ENCODE measurements at regions not wholly inside any gene's neighbourhood (a gene's known extent, or its start where the extent isn't known, plus 50 kb on each side); places are given as distances from the start of the nearest gene placed in this dataset.
"Not testable (repeated sequence)": the region's sequence is repeated elsewhere in the genome, so short reads cannot be mapped to it uniquely, and the experiment has no call there.

DNA sequence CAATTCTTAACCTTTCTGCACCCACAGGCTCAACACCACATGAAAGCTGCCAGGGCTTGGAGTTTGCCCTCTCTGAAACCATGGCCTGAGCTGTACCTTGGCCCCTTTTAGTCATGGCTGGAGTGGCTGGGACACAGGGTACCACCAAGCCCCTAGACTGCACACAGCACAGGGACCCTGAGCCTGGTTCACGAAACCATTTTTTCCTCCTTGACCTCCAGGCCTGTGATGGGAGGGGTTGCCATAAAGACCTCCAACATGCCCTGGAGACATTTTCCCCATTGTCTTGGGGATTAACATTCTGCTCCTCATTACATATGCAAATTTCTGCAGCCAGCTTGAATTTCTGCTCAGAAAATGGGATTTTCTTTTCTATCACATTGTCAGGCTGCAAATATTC is 113.4 kb downstream of the XPNPEP1 start:
- DNase-seq (ENCODE audit: low read depth in 4 of 4, low spot score in 3 of 4): not testable (repeated sequence)

DNA sequence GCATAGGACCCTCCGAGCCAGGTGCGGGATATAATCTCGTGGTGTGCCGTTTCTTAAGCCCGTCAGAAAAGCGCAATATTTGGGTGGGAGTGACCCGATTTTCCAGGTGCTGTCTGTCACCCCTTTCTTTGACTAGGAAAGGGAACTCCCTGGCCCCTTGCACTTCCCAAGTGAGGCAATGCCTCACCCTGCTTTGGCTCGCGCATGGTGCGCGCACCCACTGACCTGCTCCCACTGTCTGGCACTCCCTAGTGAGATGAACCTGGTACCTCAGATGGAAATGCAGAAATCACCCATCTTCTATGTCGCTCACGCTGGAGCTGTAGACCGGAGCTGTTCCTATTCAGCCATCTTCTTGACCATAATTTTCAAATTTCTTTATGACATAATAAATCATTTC is 122.1 kb downstream of the XPNPEP1 start:
- DNase-seq (ENCODE audit: low read depth in 4 of 4, low spot score in 3 of 4): not testable (repeated sequence)

- DNase-seq (ENCODE audit: low read depth in 4 of 4, low spot score in 3 of 4): no peak
Observed at GRCh38 chr10:109790647-109791046, 132.7 kb downstream of the XPNPEP1 start.

DNA sequence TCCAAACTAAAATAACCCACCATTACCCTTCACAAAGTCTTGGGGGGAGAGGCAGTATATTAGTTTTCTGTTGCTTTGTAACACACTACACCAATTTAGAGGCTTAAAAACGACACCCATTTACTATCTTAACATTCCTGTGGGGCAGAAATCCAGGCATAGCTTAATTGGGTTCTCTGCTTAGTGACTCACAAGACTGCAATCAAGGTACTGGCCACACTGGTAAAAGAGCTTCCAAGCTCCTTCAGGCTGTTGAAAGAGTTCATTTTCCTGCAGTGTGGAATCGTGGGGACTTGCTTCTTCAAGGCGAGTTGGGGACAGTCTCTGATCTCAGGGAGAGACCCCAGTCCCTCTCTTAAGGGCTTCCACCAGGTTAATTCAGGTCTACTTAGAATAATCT is 139.1 kb downstream of the XPNPEP1 start:
- no peak for DNase-seq (ENCODE audit: low read depth in 4 of 4, low spot score in 3 of 4)

- DNase-seq (ENCODE audit: low read depth in 4 of 4, low spot score in 3 of 4): no peak
Observed at GRCh38 chr10:109783286-109783685, 140.0 kb downstream of the XPNPEP1 start.

DNA sequence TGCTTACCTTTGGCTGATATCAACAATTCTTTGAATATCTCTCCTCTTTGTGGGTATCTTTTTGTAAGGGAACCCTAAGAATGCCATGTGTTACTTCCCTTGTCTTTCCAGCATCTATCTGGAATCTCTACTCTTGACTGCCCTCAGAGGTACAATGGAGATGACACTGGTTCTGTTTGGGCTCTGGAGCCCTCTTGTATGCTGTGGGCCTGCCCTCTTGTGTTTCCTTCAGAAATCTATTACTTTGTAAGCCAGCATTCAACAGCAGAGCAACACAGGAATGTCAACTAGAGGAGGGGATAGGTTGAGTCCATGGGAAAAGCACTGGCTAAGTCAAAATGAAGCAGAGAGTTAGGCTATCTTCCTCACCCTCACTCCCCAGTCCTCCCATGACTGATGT is 142.3 kb downstream of the XPNPEP1 start:
- DNase-seq (ENCODE audit: low read depth in 4 of 4, low spot score in 3 of 4): no peak

DNA sequence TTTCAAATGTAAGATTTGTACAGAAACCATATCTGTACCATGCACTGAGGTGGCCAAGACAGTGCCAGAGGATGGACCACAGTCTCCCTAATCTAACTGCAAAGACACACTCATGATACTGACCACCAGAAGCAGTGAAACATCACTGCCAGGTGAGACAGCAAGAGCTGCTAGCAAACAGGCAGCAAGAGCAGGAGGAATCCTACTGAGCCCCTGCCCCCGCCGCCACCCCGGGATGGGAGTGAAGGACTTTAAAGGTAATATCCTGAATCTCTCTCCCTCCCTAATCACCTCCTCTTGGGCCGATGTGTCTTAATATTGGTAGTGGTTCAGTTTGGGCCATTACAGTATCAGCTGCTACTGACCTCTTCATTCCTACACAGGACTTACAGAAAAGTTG is 144.3 kb downstream of the XPNPEP1 start:
- DNase-seq (ENCODE audit: low read depth in 4 of 4, low spot score in 3 of 4): no peak

DNA sequence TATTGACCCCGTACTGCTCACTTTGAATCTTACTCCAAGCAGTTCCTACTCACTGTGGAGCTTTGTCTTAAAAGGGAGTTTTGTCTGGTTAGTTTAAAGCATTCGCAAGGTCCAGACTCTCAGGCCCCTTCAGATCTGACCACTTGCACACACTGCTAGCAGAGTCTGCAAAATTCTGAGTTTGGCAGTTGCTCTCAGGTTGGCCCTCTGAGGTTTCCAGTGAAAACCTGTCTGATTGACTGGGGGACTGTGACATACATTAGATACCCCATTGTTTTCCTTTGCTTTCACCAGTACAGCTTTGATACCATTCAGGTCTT is 149.2 kb downstream of the XPNPEP1 start:
- DNase-seq (ENCODE audit: low read depth in 4 of 4, low spot score in 3 of 4): no peak

- peak in 2 of 4 donors; percentile 1 to 6 for DNase-seq (ENCODE audit: low read depth in 4 of 4, low spot score in 3 of 4)
Observed at GRCh38 chr10:109773288-109774120, 149.8 kb downstream of the XPNPEP1 start.

DNA sequence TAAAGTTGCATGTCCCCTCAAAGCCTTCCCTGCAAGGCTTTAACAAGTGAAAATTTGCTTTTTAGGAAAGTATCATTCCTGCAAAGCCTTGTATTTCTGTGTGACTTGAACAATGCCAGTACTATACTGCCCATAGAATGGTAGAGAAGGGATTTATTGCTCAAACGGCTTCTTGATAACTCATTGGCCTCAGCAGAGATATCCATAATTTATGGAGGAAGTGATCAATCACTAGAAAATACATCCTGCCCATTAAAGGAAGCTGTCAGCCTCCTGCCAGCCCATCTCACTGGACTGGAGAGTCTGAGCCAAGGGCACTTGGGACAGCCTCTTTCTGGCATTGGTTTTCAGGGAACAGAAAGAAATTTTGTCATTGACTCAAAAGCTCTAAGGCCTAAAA is 152.6 kb downstream of the XPNPEP1 start:
- no peak for DNase-seq (ENCODE audit: low read depth in 4 of 4, low spot score in 3 of 4)

DNA sequence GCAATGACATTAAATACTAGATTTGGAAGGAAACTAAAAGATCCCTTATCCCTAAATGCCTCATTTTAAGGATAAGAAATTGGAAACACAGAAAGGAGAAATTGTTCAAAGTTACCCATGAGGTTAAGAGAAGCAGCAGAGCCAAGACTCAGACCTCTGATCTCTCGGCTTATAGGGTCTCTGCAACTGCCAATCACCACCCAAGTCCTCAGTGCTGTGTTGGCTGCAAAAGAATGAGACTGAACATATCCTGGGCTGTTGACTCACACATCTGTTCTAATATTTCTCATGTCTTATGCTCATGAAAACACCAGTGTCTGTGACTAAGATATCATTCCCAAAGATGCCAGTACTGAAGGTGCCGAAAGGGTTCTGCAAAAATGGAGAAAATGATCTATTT is 153.3 kb downstream of the XPNPEP1 start:
- no peak for DNase-seq (ENCODE audit: low read depth in 4 of 4, low spot score in 3 of 4)

DNA sequence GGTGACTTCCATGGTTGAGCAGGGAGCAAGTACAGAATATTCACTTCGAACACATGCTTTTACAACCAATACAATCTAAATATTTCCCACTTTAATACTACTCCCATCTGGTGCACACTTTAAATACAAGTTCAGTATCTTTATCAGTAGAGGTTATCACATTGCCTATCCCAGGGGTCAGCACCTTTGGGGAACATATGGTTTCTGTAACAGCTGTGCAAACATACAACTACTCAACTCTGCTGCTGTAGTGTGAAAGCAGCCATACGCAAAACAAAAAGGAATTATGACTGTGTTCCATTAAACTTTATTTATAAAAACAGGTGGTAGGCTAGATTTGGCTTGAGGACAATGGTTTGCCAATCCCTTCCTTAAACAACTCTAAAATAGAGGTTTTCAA is 157.5 kb downstream of the XPNPEP1 start:
- DNase-seq (ENCODE audit: low read depth in 4 of 4, low spot score in 3 of 4): no peak

GRCh38 chr10:109762555-109762954 is 160.8 kb downstream of the XPNPEP1 start:
- no peak for DNase-seq (ENCODE audit: low read depth in 4 of 4, low spot score in 3 of 4)

DNA sequence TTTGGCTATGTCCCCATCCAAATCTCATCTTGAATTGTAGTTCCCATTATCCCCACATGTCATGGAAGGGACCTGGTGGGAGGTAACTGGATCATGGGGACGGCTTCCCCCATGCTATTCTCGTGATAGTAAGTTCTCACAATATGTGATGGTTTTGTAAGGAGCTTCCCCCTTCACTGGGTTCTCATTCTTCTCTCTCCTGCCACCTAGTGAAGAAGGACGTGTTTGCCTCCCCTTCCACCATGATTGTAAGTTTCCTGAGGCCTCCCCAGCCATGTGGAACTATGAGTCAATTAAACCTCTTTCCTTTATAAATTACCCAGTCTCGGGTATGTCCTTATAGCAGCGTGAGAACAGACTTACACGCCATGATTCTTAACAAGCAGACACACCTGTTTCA is 165.6 kb downstream of the XPNPEP1 start:
- not testable (repeated sequence) for DNase-seq (ENCODE audit: low read depth in 4 of 4, low spot score in 3 of 4)

DNA sequence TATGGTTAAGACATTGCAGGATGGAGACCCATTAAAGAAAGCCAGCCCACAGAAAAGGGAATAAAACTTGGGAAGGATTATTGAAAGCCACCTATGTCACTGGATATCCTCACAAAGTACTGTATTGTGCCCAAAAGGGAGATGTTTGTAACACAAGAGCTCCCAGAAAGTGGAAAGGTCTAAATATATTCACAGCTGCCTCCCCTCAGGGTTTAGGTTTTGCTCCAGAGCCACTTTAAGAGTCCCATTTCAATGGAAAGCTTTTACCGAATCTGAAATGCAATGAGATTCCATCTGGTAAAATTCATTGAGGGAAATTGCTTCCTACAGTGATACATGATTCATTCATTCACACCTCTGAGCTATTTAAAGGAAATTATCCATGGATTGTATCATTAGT is 176.4 kb downstream of the XPNPEP1 start:
- no peak for DNase-seq (ENCODE audit: low read depth in 4 of 4, low spot score in 3 of 4)

- DNase-seq (ENCODE audit: low read depth in 4 of 4, low spot score in 3 of 4): no peak
Observed at GRCh38 chr10:109744020-109744419, 179.3 kb downstream of the XPNPEP1 start.

- DNase-seq (ENCODE audit: low read depth in 4 of 4, low spot score in 3 of 4): no peak
Observed at GRCh38 chr10:109743574-109743973, 179.7 kb downstream of the XPNPEP1 start.

DNA sequence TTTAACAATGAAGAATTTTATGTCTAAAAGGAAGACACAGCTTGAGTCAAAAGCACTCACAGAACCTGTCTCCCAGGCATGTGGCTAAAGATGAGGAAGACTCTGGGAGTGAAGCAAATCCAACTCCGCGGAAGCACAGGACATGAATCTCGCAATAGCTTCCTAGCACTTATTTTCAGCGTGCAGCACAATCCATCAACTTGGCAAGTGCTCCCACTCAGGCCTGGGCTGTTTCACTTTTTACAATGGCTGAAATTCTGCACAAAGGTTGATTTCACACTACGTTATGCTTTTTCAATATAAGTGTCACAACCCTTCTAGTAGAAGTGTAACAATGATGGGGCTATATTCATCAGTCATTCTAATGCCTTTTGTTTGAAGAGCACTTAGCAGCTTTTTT is 180.2 kb downstream of the XPNPEP1 start:
- no peak for DNase-seq (ENCODE audit: low read depth in 4 of 4, low spot score in 3 of 4)

- no peak for DNase-seq (ENCODE audit: low read depth in 4 of 4, low spot score in 3 of 4)
Observed at GRCh38 chr10:109741712-109742111, 181.6 kb downstream of the XPNPEP1 start.

- no peak for DNase-seq (ENCODE audit: low read depth in 4 of 4, low spot score in 3 of 4)
Observed at GRCh38 chr10:109740436-109740835, 182.9 kb downstream of the XPNPEP1 start.

DNA sequence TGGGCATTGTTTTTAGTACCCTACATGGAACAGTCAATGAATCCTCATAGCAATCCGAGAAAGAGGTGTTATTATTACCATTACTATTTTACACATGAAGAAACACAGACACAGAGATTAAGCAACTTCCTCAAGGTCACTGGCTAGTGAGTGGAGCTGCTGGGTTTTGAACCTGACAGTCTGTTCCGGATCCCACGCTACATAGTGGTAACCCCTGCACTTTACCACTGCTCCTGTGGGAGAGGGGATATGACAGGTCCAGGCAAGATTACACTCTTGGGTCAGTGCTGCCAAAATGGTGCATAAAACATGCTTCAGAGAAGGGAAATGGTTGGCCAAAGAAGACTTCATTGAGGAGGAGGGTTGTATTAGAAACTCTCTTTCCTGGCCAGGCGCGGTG is 185.7 kb downstream of the XPNPEP1 start:
- no peak for DNase-seq (ENCODE audit: low read depth in 4 of 4, low spot score in 3 of 4)

DNA sequence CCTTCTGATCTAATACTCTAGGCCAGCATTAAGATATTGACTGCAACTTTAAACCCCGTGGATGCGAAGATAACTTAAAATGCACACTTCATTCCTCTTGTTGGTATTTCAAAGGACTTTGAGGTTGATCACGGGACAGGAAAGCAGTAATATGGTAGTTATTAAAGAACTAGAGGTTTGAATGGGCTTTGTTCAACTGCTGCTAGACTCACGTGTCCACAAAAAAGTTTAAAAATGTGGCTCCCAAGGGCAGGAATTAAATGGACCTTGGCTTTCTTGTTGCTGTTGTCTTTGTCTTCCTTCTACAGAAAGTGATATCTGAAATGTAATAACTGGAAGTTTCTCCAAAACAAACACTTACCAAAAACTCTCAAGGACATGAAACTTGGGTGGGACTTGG is 186.3 kb downstream of the XPNPEP1 start:
- no peak for DNase-seq (ENCODE audit: low read depth in 4 of 4, low spot score in 3 of 4)

DNA sequence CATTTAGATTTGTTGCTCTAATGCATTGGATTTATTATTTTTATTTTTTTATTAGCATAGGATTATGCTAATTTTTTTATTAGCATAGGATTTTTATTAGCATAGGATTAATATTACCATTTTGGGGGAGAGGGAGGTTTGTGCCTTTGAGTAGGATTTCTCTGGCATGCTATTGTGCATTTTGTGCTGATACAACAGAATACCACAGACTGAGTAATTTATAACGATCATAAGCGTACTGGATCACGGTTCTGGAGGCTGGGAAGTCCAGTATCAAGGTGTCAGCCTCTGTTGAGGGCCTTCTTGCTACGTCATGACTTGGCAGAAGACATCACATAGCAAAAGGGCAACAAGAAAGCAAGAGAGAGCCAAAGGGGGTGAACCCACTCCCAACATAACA is 187.5 kb downstream of the XPNPEP1 start:
- DNase-seq (ENCODE audit: low read depth in 4 of 4, low spot score in 3 of 4): no peak
